Right cardiac atrium (tissue), 5 donors: ENCODE measurements at regions not wholly inside any gene's neighbourhood (a gene's known extent, or its start where the extent isn't known, plus 50 kb on each side); places are given as distances from the start of the nearest gene placed in this dataset.

ENCODE experiments used
- ATAC-seq, 2 donors: fragments of 200-7000 bp; cut with Tn5 transposase; one replicate each; pipeline versions ENCODE4 v1.8.0 to v1.9.1; 2020; ENCODE audit warnings: moderate library complexity in 2 of 2, mild to moderate bottlenecking in 1 of 2
- DNase-seq, 3 donors: peaks; one replicate each; pipeline ENCODE4 v3.0.0-alpha.2; 2020
- H3K27ac ChIP-seq: one replicate; pipeline ENCODE4 v1.5.1; 2013; ENCODE audit warnings: mild to moderate bottlenecking, low read length, control low read depth, moderate library complexity
- H3K27me3 ChIP-seq: one replicate; pipeline ENCODE4 v1.6.1; 2013; ENCODE audit not compliant: control insufficient read depth, insufficient read depth
- H3K4me1 ChIP-seq: one replicate; pipeline ENCODE4 v1.6.1; 2013; ENCODE audit warnings: low read length; ENCODE audit not compliant: control insufficient read depth, insufficient read depth
- H3K4me3 ChIP-seq: one replicate; pipeline ENCODE4 v1.5.1; 2013; ENCODE audit warnings: low read length, control low read depth
- H3K9me3 ChIP-seq: one replicate; pipeline ENCODE4 v1.6.1; 2013; ENCODE audit warnings: low read length; ENCODE audit not compliant: control insufficient read depth
- WGBS: extraction: QIAGEN DNeasy Blood & Tissue Kit; methylation state at CpG from one replicate; pipeline ENCODE4 v1.1.7; 2013; 5-methylcytosine and 5-hydroxymethylcytosine counted together
- intact Hi-C, 4 donors: fragments of 100-400 bp; cut with DNase I; formaldehyde crosslinking; loops; one replicate each; pipeline versions ENCODE4 v1.11.0 to v1.14.0; 2022 to 2023
- donor health status: healthy with polysubstance abuse.
- donor health status: DM: no; HTN: yes; CAD: no.
- donor health status: DM: no; HTN: no; CAD: no.
- donor health status: DM: no; HTN: yes; CAD: no; lungs with severe emphysema.
- donor health status: DM: yes; HTN: yes; CAD: no.

- H3K27ac ChIP-seq, result no peak overlapping the region
- intact Hi-C loops, result no loop called here
- no peaks in the 10 kb centered on the region for H3K4me1 ChIP-seq
- ATAC-seq (no peak), DNase-seq (no peak)
- H3K4me3 ChIP-seq, result no peak overlapping the region
- 93% methylated on average over 1 of the region's 1 CpG for WGBS
- no peaks in the 10 kb centered on the region for H3K27me3 ChIP-seq
- peaks cover 2% of the 10 kb centered on the region for H3K9me3 ChIP-seq
Measured at GRCh38 chr5:35513612-35514011, 104.1 kb upstream of the SPEF2 start.

GRCh38 chr5:35502206-35502605 is 115.5 kb upstream of the SPEF2 start:
- no peaks in the 10 kb centered on the region for H3K27me3 ChIP-seq

DNA sequence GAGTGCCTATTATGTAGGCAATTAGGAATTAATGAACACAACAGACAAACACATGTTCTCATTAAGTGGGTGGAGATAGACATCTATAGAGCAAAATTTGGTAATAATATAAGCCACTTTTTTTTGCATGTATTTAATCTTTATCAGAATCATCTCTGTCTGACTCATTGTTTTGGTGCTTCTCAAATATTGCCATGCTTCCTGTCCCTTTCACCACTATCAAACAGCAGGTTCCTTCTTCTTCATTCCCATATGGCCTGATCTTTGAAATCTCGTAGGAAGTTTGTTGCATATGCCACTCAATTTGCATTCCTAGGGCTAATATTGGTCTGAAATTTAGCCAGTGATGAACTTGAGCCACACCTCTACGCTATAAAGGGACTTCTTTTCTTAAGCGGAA is 128.9 kb upstream of the SPEF2 start:
- H3K27me3 ChIP-seq, result no peaks in the 10 kb centered on the region
- DNase-seq (no peak), ATAC-seq (no peak)
- no peak overlapping the region for H3K27ac ChIP-seq
- H3K9me3 ChIP-seq, result no peaks in the 10 kb centered on the region
- WGBS, result 85% methylated on average over 3 of the region's 3 CpGs
- intact Hi-C loops, result no loop called here
- no peaks in the 10 kb centered on the region for H3K4me1 ChIP-seq
- H3K4me3 ChIP-seq, result no peak overlapping the region

More at GRCh38 chr5:35502206-35502605, 115.5 kb upstream of the SPEF2 start:
- 43% methylated on average over 4 of the region's 4 CpGs for WGBS
- DNase-seq (no peak), ATAC-seq (no peak)
- no peak overlapping the region for H3K27ac ChIP-seq
- H3K4me3 ChIP-seq, result no peak overlapping the region
- no peaks in the 10 kb centered on the region for H3K9me3 ChIP-seq
- intact Hi-C loops, result no loop called here
- no peaks in the 10 kb centered on the region for H3K4me1 ChIP-seq

GRCh38 chr5:35488055-35488454 is 129.6 kb upstream of the SPEF2 start:
- intact Hi-C loops, result no loop called here
- Histone ChIP-seq H3K27ac (no peak overlapping the region), H3K4me3 (no peak overlapping the region), H3K27me3 (no peaks in the 10 kb centered on the region), H3K4me1 (no peaks in the 10 kb centered on the region), H3K9me3 (no peaks in the 10 kb centered on the region)
- WGBS, result 25% methylated on average over 1 of the region's 1 CpG
- ATAC-seq (no peak), DNase-seq (no peak)

GRCh38 chr5:35487233-35488025 is 130.2 kb upstream of the SPEF2 start:
- H3K27ac ChIP-seq, result no peak overlapping the region
- H3K9me3 ChIP-seq, result no peaks in the 10 kb centered on the region
- H3K4me1 ChIP-seq, result no peaks in the 10 kb centered on the region
- no peaks in the 10 kb centered on the region for H3K27me3 ChIP-seq
- no peak for DNase-seq
- WGBS, result 62% methylated on average over 5 of the region's 5 CpGs
- intact Hi-C loops, result no loop called here
- H3K4me3 ChIP-seq, result no peak overlapping the region
- no peak for ATAC-seq

DNA sequence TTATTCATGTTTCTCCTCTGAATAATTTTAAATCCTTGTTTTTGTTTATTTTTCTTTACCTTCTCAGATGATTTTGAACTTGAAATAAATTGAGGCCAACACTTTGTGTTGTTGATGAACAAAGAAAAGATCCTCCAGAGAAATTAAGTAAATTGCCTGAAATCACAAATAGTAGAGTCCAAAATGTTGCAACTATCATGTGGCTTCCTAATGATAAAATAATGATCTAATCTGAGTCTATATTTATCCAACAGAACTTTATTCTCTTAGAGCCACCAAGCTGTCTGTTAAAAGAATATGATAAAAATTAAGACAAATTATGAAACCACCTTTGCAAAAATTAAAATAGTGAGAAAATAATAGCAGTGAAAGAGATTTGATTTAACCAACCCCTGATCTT is 132.2 kb upstream of the SPEF2 start:
- no peak for ATAC-seq
- Histone ChIP-seq H3K4me3 (no peak overlapping the region), H3K9me3 (no peaks in the 10 kb centered on the region), H3K4me1 (no peaks in the 10 kb centered on the region), H3K27ac (no peak overlapping the region), H3K27me3 (no peaks in the 10 kb centered on the region)
- intact Hi-C loops, result no loop called here
- no peak for DNase-seq

DNA sequence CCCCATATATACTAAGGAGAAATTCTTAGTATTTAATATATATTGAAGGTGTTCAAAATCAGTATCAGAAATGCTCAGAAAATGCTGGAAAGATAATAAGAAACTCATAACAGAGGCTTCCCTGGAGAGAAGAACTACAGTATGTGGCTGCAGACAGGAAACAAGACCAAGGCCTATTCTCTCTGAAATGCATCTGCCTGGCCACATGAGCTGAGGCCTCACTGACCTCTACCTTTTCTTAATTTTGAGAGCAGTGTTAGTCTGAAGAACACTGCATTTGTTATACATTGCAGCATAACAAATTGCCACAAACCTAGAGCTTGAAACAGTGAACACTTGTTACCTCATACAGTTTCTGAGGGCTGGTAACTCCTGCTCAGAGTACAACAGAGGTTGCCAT is 133.4 kb upstream of the SPEF2 start:
- no peak for DNase-seq
- Histone ChIP-seq H3K4me1 (no peaks in the 10 kb centered on the region), H3K4me3 (no peak overlapping the region), H3K9me3 (no peaks in the 10 kb centered on the region), H3K27ac (no peak overlapping the region), H3K27me3 (no peaks in the 10 kb centered on the region)
- intact Hi-C loops, result no loop called here
- ATAC-seq, result no peak

- intact Hi-C loops, result no loop called here
- no peak for ATAC-seq
- no peak overlapping the region for H3K4me3 ChIP-seq
- H3K27ac ChIP-seq, result no peak overlapping the region
- DNase-seq, result no peak
- no peaks in the 10 kb centered on the region for H3K27me3 ChIP-seq
- no peaks in the 10 kb centered on the region for H3K4me1 ChIP-seq
- no peaks in the 10 kb centered on the region for H3K9me3 ChIP-seq
- 40% methylated on average over 2 of the region's 2 CpGs for WGBS
Measured at GRCh38 chr5:35483780-35484179, 133.9 kb upstream of the SPEF2 start.

- H3K4me1 ChIP-seq, result no peaks in the 10 kb centered on the region
- no peaks in the 10 kb centered on the region for H3K9me3 ChIP-seq
- H3K27me3 ChIP-seq, result no peaks in the 10 kb centered on the region
- no peak for ATAC-seq
- intact Hi-C loops, result no loop called here
- H3K4me3 ChIP-seq, result no peak overlapping the region
- no peak overlapping the region for H3K27ac ChIP-seq
- no peak for DNase-seq
Measured at GRCh38 chr5:35483191-35483590, 134.5 kb upstream of the SPEF2 start.

DNA sequence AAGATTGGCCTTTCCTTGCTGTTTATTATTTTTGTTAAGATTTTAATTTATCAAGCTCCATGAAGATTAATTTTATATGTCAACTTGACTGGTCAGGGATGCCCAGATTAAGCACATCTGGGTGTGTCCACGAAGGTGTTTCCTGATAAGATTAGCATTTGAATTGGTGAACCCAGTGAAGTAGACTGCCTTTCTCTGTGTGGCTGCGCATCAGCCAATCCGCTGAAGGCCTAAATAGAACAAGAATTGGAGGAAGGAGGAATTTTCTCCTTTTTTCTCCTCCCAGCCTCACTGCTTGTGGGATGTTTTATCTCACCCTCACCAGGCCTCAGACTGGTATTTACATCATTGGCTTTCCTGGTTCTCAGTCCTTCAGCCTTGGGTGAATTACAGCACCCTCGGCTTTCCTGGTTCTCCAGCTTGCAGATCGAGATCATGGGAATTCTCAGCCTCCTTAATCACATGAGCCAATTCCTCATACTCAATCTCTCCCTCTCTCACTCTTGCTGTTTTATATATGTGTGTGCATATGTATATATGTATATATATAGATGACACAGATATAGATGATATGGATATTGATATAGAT is 135.4 kb upstream of the SPEF2 start:
- Histone ChIP-seq H3K27me3 (no peaks in the 10 kb centered on the region), H3K4me3 (no peak overlapping the region), H3K9me3 (no peaks in the 10 kb centered on the region), H3K4me1 (no peaks in the 10 kb centered on the region), H3K27ac (no peak overlapping the region)
- no peak for DNase-seq
- no peak for ATAC-seq
- intact Hi-C loops, result no loop called here
- 83% methylated on average over 5 of the region's 5 CpGs for WGBS

GRCh38 chr5:35478856-35479682 is 138.6 kb upstream of the SPEF2 start:
- Histone ChIP-seq H3K9me3 (no peaks in the 10 kb centered on the region), H3K27ac (peak overlapping the region; percentile 6), H3K4me1 (no peaks in the 10 kb centered on the region), H3K27me3 (no peaks in the 10 kb centered on the region), H3K4me3 (peak overlapping the region; percentile 64)
- peak; percentile 63 to 87 for ATAC-seq
- no peak for DNase-seq
- intact Hi-C loops, result no loop called here
- 44% methylated on average over 5 of the region's 5 CpGs for WGBS
